ENCODE measurements at regions not wholly inside any gene's neighbourhood (a gene's known extent, or its start where the extent isn't known, plus 50 kb on each side); places are given as distances from the start of the nearest gene placed in this dataset.

DNA sequence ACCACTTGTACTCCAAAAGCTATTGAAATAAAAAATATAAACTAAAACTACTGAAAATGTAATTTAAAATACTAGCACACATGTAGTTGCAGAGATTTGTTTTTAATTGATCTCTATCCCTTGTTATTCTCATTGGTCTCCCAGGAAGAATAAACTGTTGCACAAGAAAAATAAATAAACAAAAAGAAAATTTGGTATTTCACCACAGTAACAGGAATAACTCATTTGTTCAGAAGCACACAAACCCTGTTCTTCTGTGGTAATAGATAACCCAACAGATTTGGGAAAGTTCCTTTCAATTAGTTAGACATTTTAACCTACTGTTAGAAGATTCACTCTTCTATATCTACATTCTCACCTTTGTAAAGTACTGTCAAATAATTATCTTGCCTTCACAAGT is 70.9 kb upstream of the APOOL start:
- no peak overlapping the region for H3K4me3 ChIP-seq (ENCODE audit: low read depth, low read length)
- no peak for TF ChIP-seq CTCF (IDR thresholded peaks at IDR 0.05; ENCODE audit: low read depth, low read length)
- H3K27me3 ChIP-seq, result no peaks in the 10 kb centered on the region
- no peak for DNase-seq
- no peaks in the 10 kb centered on the region for H3K36me3 ChIP-seq
- H3K9me3 ChIP-seq, result no peaks in the 10 kb centered on the region
- H3K4me1 ChIP-seq, result no peaks in the 10 kb centered on the region

GRCh38 chrX:84933956-84934556 is 69.6 kb upstream of the APOOL start:
- TF ChIP-seq CTCF (IDR thresholded peaks at IDR 0.05; ENCODE audit: low read depth, low read length), result no peak
- no peak for DNase-seq
- Histone ChIP-seq H3K4me1 (no peaks in the 10 kb centered on the region), H3K9me3 (no peaks in the 10 kb centered on the region), H3K27me3 (no peaks in the 10 kb centered on the region), H3K4me3 (ENCODE audit: low read depth, low read length) (no peak overlapping the region), H3K36me3 (no peaks in the 10 kb centered on the region)

Data from BE2C (cell line).